ENCODE measurements at regions not wholly inside any gene's neighbourhood (a gene's known extent, or its start where the extent isn't known, plus 50 kb on each side); places are given as distances from the start of the nearest gene placed in this dataset.

- DNase-seq = no peak
Observed at GRCh38 chr16:51952500-51952899, 594.4 kb downstream of the TOX3 start.

- DNase-seq = no peak
Observed at GRCh38 chr16:51951668-51952298, 595.2 kb downstream of the TOX3 start.

GRCh38 chr16:51950118-51950780 lies 596.7 kb downstream of the TOX3 start:
- DNase-seq = no peak

- DNase-seq = no peak
Observed at GRCh38 chr16:51949282-51949681, 597.7 kb downstream of the TOX3 start.

- DNase-seq = no peak
Observed at GRCh38 chr16:51941412-51941811, 605.5 kb downstream of the TOX3 start.

- no peak for DNase-seq
Observed at GRCh38 chr16:51940183-51940582, 606.8 kb downstream of the TOX3 start.

- DNase-seq = no peak
Observed at GRCh38 chr16:51939378-51939871, 607.5 kb downstream of the TOX3 start.

GRCh38 chr16:51938861-51939260 lies 608.1 kb downstream of the TOX3 start:
- no peak for DNase-seq

- DNase-seq = no peak
Observed at GRCh38 chr16:51937771-51938170, 609.2 kb downstream of the TOX3 start.

GRCh38 chr16:51936846-51937245 lies 610.1 kb downstream of the TOX3 start:
- DNase-seq = no peak

GRCh38 chr16:51932317-51932716 lies 614.6 kb downstream of the TOX3 start:
- no peak for DNase-seq

GRCh38 chr16:51931653-51932052 lies 615.3 kb downstream of the TOX3 start:
- DNase-seq = no peak

- no peak for DNase-seq
Observed at GRCh38 chr16:51924744-51925143, 622.2 kb downstream of the TOX3 start.

GRCh38 chr16:51922476-51922875 lies 624.5 kb downstream of the TOX3 start:
- no peak for DNase-seq

- no peak for DNase-seq
Observed at GRCh38 chr16:51919736-51920135, 627.2 kb downstream of the TOX3 start.

- no peak for DNase-seq
Observed at GRCh38 chr16:51916814-51917213, 630.1 kb downstream of the TOX3 start.

GRCh38 chr16:51916231-51916630 lies 630.7 kb downstream of the TOX3 start:
- no peak for DNase-seq

GRCh38 chr16:51907680-51908079 lies 639.3 kb downstream of the TOX3 start:
- no peak for DNase-seq

- no peak for DNase-seq
Observed at GRCh38 chr16:51900221-51900780, 646.6 kb downstream of the TOX3 start.

GRCh38 chr16:51898872-51899271 lies 648.1 kb downstream of the TOX3 start:
- no peak for DNase-seq

GRCh38 chr16:51896013-51896412 lies 650.9 kb downstream of the TOX3 start:
- no peak for DNase-seq

GRCh38 chr16:51892293-51893007 lies 654.5 kb downstream of the TOX3 start:
- DNase-seq = no peak

- no peak for DNase-seq
Observed at GRCh38 chr16:51888534-51888933, 658.4 kb downstream of the TOX3 start.

- no peak for DNase-seq
Observed at GRCh38 chr16:51888016-51888415, 658.9 kb downstream of the TOX3 start.
